CD8-positive, alpha-beta memory T cell (primary cell): ENCODE measurements at regions not wholly inside any gene's neighbourhood (a gene's known extent, or its start where the extent isn't known, plus 50 kb on each side); places are given as distances from the start of the nearest gene placed in this dataset.

ENCODE experiments used
- CTCF ChIA-PET: fragments of 350-600 bp; sonication (Branson Sonifier 250); formaldehyde crosslinking; loops from one replicate; lab custom pipeline; 2021; ENCODE audit warnings: antibody characterized with exemption; lab: Charles Lee
- POLR2A ChIA-PET: fragments of 350-600 bp; sonication (Branson Sonifier 250); formaldehyde crosslinking; loops from one replicate; lab custom pipeline; 2021; ENCODE audit warnings: antibody characterized with exemption; lab: Charles Lee
- DNase-seq, 5 donors: peaks; one replicate each; pipeline versions ENCODE4 v3.0.0 to v3.0.0-alpha.2; 2020 to 2022; ENCODE audit warnings: mixed read lengths in 1 of 5
- H3K27ac ChIP-seq: one replicate; pipeline ENCODE4 v1.7.0; 2013; ENCODE audit warnings: low read depth, mild to moderate bottlenecking, low read length, moderate library complexity
- H3K27me3 ChIP-seq: 2 replicates; pipeline ENCODE4 v1.7.0; 2013; ENCODE audit warnings: low read length, mild to moderate bottlenecking; ENCODE audit not compliant: insufficient read depth, poor library complexity, severe bottlenecking
- H3K36me3 ChIP-seq: 2 replicates; pipeline ENCODE4 v1.7.0; 2013; ENCODE audit warnings: mild to moderate bottlenecking, low read length, moderate library complexity; ENCODE audit not compliant: insufficient read depth
- H3K4me1 ChIP-seq: 2 replicates; pipeline ENCODE4 v1.7.0; 2013; ENCODE audit warnings: mild to moderate bottlenecking, low read length, moderate library complexity; ENCODE audit not compliant: insufficient read depth
- H3K4me3 ChIP-seq: 2 replicates; pipeline ENCODE4 v1.7.0; 2013; ENCODE audit warnings: mild to moderate bottlenecking, low read length
- H3K9me3 ChIP-seq: 2 replicates; pipeline ENCODE4 v1.7.0; 2013; ENCODE audit warnings: mild to moderate bottlenecking, low read length
- H3K27ac Mint-ChIP-seq, 8 donors: one replicate each; pipeline ENCODE4 v1.8.0; 2020 to 2021; ENCODE audit warnings: mixed read lengths in 8 of 8, mild to moderate bottlenecking in 6 of 8, inconsistent platforms in 3 of 8, moderate library complexity in 3 of 8
- H3K27me3 Mint-ChIP-seq, 2 donors: one replicate each; pipeline ENCODE4 v1.8.0; 2020 to 2021; ENCODE audit warnings: mixed read lengths in 2 of 2, mild to moderate bottlenecking in 1 of 2, moderate library complexity in 1 of 2
- H3K36me3 Mint-ChIP-seq, 3 donors: one replicate each; pipeline ENCODE4 v1.8.0; 2020 to 2021; ENCODE audit warnings: mixed read lengths in 3 of 3, inconsistent platforms in 1 of 3, mild to moderate bottlenecking in 1 of 3
- H3K4me1 Mint-ChIP-seq, 3 donors: one replicate each; pipeline ENCODE4 v1.8.0; 2020 to 2021; ENCODE audit warnings: mixed read lengths in 3 of 3, inconsistent platforms in 1 of 3, mild to moderate bottlenecking in 1 of 3
- H3K4me3 Mint-ChIP-seq, 7 donors: one replicate each; pipeline ENCODE4 v1.8.0; 2020 to 2021; ENCODE audit warnings: mixed read lengths in 7 of 7, mild to moderate bottlenecking in 6 of 7, moderate library complexity in 4 of 7, inconsistent platforms in 2 of 7
- H3K9me3 Mint-ChIP-seq, 5 donors: one replicate each; pipeline ENCODE4 v1.8.0; 2020 to 2022; ENCODE audit warnings: mixed read lengths in 5 of 5, mild to moderate bottlenecking in 3 of 5, moderate library complexity in 2 of 5, inconsistent platforms in 1 of 5

DNA sequence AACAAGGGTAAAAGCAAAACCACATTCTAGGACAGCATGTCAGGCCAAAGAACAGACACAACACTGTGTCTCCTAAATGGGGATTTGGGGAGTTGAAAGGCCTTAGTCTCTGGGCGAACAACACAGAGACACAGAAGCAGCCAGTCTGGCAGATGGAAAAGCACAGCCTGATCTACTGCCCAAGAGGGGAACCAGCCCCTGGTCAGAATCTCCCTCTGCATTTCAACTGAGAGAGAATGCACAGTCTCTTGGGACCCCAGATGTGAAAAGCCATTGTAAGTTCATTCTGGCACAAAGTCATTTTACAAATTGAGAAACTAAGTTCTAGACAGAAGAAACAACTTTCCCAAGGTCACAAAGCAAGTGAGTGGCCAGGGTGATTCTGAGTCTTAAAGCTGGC lies 331.7 kb downstream of the TNS1 start:
- Mint-ChIP-seq H3K36me3 (peaks cover 0 to 2% (median 0%) of the 10 kb centered on the region in 3 donors), H3K27me3 (peaks cover 0 to 1% of the 10 kb centered on the region in 2 donors), H3K27ac (no peak overlapping the region), H3K4me1 (no peaks in the 10 kb centered on the region), H3K4me3 (no peak overlapping the region), H3K9me3 (peaks cover 0 to 4% (median 0%) of the 10 kb centered on the region in 5 donors)
- no peak overlapping the region for H3K4me3 ChIP-seq
- H3K27me3 ChIP-seq = no peaks in the 10 kb centered on the region
- POLR2A ChIA-PET = no interaction called here
- no peaks in the 10 kb centered on the region for H3K9me3 ChIP-seq
- no peaks in the 10 kb centered on the region for H3K36me3 ChIP-seq
- no peak for DNase-seq
- no peaks in the 10 kb centered on the region for H3K4me1 ChIP-seq
- CTCF ChIA-PET = interaction anchor here (1.0 kb wide), 1 partner anchor 10 kb away, joined by 3 read pairs; no protein-coding TSS in a partner anchor
- H3K27ac ChIP-seq = no peak overlapping the region

DNA sequence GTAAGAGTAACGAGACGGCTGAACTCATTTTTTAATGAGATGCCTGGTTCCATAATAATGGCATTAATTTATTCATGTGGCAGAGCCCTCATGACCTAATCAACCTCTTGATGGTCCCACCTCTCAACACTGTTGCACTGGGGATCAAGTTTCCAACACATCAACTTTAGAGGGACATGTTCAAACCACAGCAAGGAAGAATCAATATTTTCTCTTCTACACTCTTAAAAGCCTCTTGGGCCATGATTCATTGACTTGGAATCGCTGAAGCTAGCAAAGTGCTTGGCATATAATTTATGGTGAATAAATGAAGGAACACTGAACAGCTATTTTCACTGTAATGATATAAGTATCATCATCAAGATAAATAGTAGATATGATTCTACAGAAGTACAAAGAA lies 333.0 kb downstream of the TNS1 start:
- H3K4me3 ChIP-seq = no peak overlapping the region
- DNase-seq = no peak
- no peak overlapping the region for H3K27ac ChIP-seq
- H3K4me3 Mint-ChIP-seq = no peak overlapping the region
- peaks cover 0 to 4% (median 0%) of the 10 kb centered on the region in 5 donors for H3K9me3 Mint-ChIP-seq
- H3K27me3 ChIP-seq = no peaks in the 10 kb centered on the region
- H3K36me3 ChIP-seq = no peaks in the 10 kb centered on the region
- no peaks in the 10 kb centered on the region for H3K9me3 ChIP-seq
- no peaks in the 10 kb centered on the region for H3K4me1 ChIP-seq
- ChIA-PET CTCF (no interaction called here), POLR2A (no interaction called here)
- H3K36me3 Mint-ChIP-seq = peaks cover 0 to 2% (median 0%) of the 10 kb centered on the region in 3 donors
- peaks cover 1 to 3% of the 10 kb centered on the region in 2 donors for H3K27me3 Mint-ChIP-seq
- no peaks in the 10 kb centered on the region for H3K4me1 Mint-ChIP-seq
- no peak overlapping the region for H3K27ac Mint-ChIP-seq

DNA sequence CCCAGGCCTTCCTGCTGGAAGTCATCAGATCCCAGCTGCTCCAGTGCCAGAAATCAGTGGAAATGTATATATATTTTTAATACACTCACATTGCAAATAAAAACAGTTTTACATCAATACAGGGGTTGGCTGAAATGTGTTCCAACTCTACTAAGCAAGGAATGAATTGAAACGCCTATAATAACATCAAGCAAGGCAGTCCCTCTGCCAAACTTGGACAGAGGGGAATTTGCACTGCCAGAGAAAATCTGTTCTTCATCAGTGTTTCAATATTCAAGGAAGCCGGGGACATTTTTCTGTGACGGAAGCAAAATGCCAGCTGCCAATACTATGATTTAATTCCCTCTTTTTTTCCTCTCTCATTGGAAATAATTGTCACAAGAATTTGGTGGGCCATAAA lies 335.3 kb downstream of the TNS1 start:
- Histone ChIP-seq H3K27ac (no peak overlapping the region), H3K4me3 (no peak overlapping the region), H3K4me1 (no peaks in the 10 kb centered on the region), H3K9me3 (no peaks in the 10 kb centered on the region), H3K36me3 (no peaks in the 10 kb centered on the region), H3K27me3 (no peaks in the 10 kb centered on the region)
- Mint-ChIP-seq H3K27me3 (peaks cover 0 to 5% of the 10 kb centered on the region in 2 donors), H3K4me1 (peaks cover 0 to 4% (median 0%) of the 10 kb centered on the region in 3 donors), H3K9me3 (peaks cover 0 to 2% (median 0%) of the 10 kb centered on the region in 5 donors), H3K4me3 (no peak overlapping the region), H3K36me3 (peaks cover 0 to 2% (median 0%) of the 10 kb centered on the region in 3 donors), H3K27ac (no peak overlapping the region)
- POLR2A ChIA-PET = no interaction called here
- DNase-seq = no peak
- CTCF ChIA-PET = interaction anchor here (1.4 kb wide), 1 partner anchor 17 kb away, joined by 3 read pairs; no protein-coding TSS in a partner anchor

- H3K9me3 Mint-ChIP-seq = peaks cover 0 to 2% (median 0%) of the 10 kb centered on the region in 5 donors
- Histone ChIP-seq H3K4me3 (no peak overlapping the region), H3K4me1 (no peaks in the 10 kb centered on the region), H3K27me3 (no peaks in the 10 kb centered on the region), H3K9me3 (no peaks in the 10 kb centered on the region), H3K27ac (no peak overlapping the region), H3K36me3 (no peaks in the 10 kb centered on the region)
- ChIA-PET CTCF (interaction anchor here (1.4 kb wide), 1 partner anchor 16 kb away, joined by 3 read pairs; no protein-coding TSS in a partner anchor), POLR2A (no interaction called here)
- no peak overlapping the region for H3K4me3 Mint-ChIP-seq
- peaks cover 0 to 2% (median 0%) of the 10 kb centered on the region in 3 donors for H3K36me3 Mint-ChIP-seq
- no peak overlapping the region for H3K27ac Mint-ChIP-seq
- peaks cover 0 to 4% (median 0%) of the 10 kb centered on the region in 3 donors for H3K4me1 Mint-ChIP-seq
- H3K27me3 Mint-ChIP-seq = peaks cover 0 to 5% of the 10 kb centered on the region in 2 donors
- DNase-seq = no peak
These were observed 335.8 kb downstream of the TNS1 start for GRCh38 chr2:217667035-217667434.

- Histone ChIP-seq H3K4me1 (no peaks in the 10 kb centered on the region), H3K36me3 (no peaks in the 10 kb centered on the region), H3K27me3 (no peaks in the 10 kb centered on the region), H3K4me3 (no peak overlapping the region), H3K9me3 (no peaks in the 10 kb centered on the region), H3K27ac (no peak overlapping the region)
- H3K27ac Mint-ChIP-seq = no peak overlapping the region
- H3K9me3 Mint-ChIP-seq = peaks cover 0 to 2% (median 0%) of the 10 kb centered on the region in 5 donors
- DNase-seq = no peak
- no peak overlapping the region for H3K4me3 Mint-ChIP-seq
- H3K27me3 Mint-ChIP-seq = peaks cover 0 to 5% of the 10 kb centered on the region in 2 donors
- ChIA-PET CTCF (interaction anchor here (1.4 kb wide), 1 partner anchor 16 kb away, joined by 3 read pairs; no protein-coding TSS in a partner anchor), POLR2A (no interaction called here)
- H3K4me1 Mint-ChIP-seq = peaks cover 0 to 9% (median 0%) of the 10 kb centered on the region in 3 donors
- H3K36me3 Mint-ChIP-seq = peaks cover 0 to 2% (median 0%) of the 10 kb centered on the region in 3 donors
These were observed 336.5 kb downstream of the TNS1 start for GRCh38 chr2:217666338-217666737.

DNA sequence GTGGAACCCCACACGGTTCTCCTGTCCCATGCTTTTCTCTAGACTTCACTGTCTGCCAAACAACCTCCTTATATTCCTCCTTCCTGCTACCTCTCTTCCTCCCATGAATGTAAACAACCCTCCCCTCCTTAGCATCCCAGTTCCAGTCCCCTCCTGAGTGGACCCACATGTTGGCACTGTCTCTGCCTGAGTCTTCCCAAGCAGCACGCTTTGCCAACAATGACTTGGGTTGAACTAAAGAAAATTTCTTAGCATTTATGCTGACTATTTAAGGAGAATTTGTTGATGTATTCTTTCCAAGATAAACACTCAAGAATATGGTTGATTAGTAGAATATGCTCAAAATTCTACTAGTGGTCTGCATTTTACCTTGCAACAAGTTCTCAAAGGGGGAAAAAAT lies 338.0 kb downstream of the TNS1 start:
- H3K4me1 ChIP-seq = no peaks in the 10 kb centered on the region
- H3K36me3 ChIP-seq = no peaks in the 10 kb centered on the region
- no peak for DNase-seq
- Mint-ChIP-seq H3K27me3 (peaks cover 0 to 5% of the 10 kb centered on the region in 2 donors), H3K4me1 (peaks cover 0 to 12% (median 2%) of the 10 kb centered on the region in 3 donors), H3K36me3 (peaks cover 0 to 2% (median 0%) of the 10 kb centered on the region in 3 donors), H3K27ac (no peak overlapping the region), H3K9me3 (peaks cover 0 to 2% (median 0%) of the 10 kb centered on the region in 5 donors), H3K4me3 (no peak overlapping the region)
- H3K27me3 ChIP-seq = no peaks in the 10 kb centered on the region
- ChIA-PET CTCF (no interaction called here), POLR2A (no interaction called here)
- H3K9me3 ChIP-seq = no peaks in the 10 kb centered on the region
- H3K27ac ChIP-seq = no peak overlapping the region
- no peak overlapping the region for H3K4me3 ChIP-seq

GRCh38 chr2:217662984-217663602 lies 339.7 kb downstream of the TNS1 start:
- peaks cover 0 to 12% (median 2%) of the 10 kb centered on the region in 3 donors for H3K4me1 Mint-ChIP-seq

GRCh38 chr2:217661378-217661777 lies 341.4 kb downstream of the TNS1 start:
- CTCF ChIA-PET = no interaction called here
- Histone ChIP-seq H3K36me3 (no peaks in the 10 kb centered on the region), H3K4me1 (no peaks in the 10 kb centered on the region), H3K27me3 (no peaks in the 10 kb centered on the region), H3K27ac (no peak overlapping the region), H3K9me3 (no peaks in the 10 kb centered on the region), H3K4me3 (no peak overlapping the region)
- Mint-ChIP-seq H3K4me1 (peaks cover 0 to 12% (median 2%) of the 10 kb centered on the region in 3 donors), H3K36me3 (no peaks in the 10 kb centered on the region), H3K27me3 (peaks cover 1 to 5% of the 10 kb centered on the region in 2 donors), H3K27ac (no peak overlapping the region), H3K9me3 (no peaks in the 10 kb centered on the region), H3K4me3 (no peak overlapping the region)
- no peak for DNase-seq
- POLR2A ChIA-PET = no interaction called here

More at GRCh38 chr2:217662984-217663602, 339.7 kb downstream of the TNS1 start:
- H3K4me3 ChIP-seq = no peak overlapping the region
- no peaks in the 10 kb centered on the region for H3K36me3 ChIP-seq
- ChIA-PET POLR2A (no interaction called here), CTCF (no interaction called here)
- H3K9me3 Mint-ChIP-seq = peaks cover 0 to 2% (median 0%) of the 10 kb centered on the region in 5 donors
- no peaks in the 10 kb centered on the region for H3K4me1 ChIP-seq
- DNase-seq = no peak
- no peak overlapping the region for H3K27ac Mint-ChIP-seq
- H3K27me3 ChIP-seq = no peaks in the 10 kb centered on the region
- peaks cover 0 to 2% (median 0%) of the 10 kb centered on the region in 3 donors for H3K36me3 Mint-ChIP-seq
- H3K27me3 Mint-ChIP-seq = peaks cover 0 to 5% of the 10 kb centered on the region in 2 donors
- H3K27ac ChIP-seq = no peak overlapping the region
- H3K4me3 Mint-ChIP-seq = no peak overlapping the region
- no peaks in the 10 kb centered on the region for H3K9me3 ChIP-seq
